ENCODE measurements at regions not wholly inside any gene's neighbourhood (a gene's known extent, or its start where the extent isn't known, plus 50 kb on each side); places are given as distances from the start of the nearest gene placed in this dataset.

DNA sequence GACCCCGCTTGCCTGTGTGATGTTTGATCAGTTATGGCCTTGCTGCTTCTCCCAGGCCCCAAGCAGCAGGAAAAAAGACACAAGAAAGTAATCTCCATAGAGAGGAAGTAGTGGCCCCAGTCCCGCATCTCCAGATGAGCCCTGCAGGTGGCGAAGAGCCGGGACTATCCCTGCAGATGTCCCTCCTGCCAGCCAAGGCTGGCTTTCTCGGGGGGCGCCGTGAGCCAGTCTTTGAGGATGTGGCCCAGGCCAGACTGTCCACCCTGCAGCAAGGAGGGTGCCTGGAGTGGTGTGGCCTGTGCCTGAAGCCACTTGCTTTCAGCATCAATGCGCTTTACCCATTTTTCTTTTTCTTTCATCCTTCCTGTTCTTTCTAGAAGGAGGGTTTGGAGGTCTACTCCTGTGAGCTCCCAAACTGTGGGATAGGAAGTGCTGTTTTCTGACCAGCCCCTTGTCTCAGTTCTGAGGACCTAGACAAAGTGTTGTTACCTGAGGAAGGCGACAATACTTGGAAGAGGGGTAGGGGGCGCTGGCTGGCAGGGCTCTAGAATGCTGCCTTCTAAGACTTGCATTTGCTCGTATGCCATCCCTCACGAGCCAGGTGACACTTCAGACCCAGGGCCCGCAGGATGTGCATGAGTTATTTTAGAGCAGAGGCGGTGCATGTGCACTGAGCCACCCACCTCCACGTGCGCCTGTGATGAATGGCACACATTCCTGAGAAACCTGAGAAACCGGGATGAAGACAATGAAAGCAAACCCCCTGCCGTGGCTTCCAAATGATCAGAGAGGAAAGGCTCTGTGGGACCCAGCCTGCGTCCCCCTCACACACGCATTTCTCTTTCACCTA, 255.8 kb downstream of the FBXO15 start:
- Histone ChIP-seq H3K9me3 (no peaks in the 10 kb centered on the region), H3K27ac (no peak overlapping the region), H3K4me1 (no peaks in the 10 kb centered on the region), H3K27me3 (peaks cover 7% of the 10 kb centered on the region), H3K36me3 (no peaks in the 10 kb centered on the region), H3K4me3 (no peak overlapping the region)
- WGBS, 2 donors (ENCODE audit: low coverage in 1 of 2): 35 to 50% methylated on average over 8 to 10 of the region's 20 CpGs
- ATAC-seq: no peak
- TF ChIP-seq EP300 (IDR thresholded peaks at IDR 0.05) (no peak), POLR2AphosphoS5 (IDR thresholded peaks at IDR 0.05) (no peak), POLR2A (IDR thresholded peaks at IDR 0.05) (no peak)
- TF ChIP-seq, protein P1, sequence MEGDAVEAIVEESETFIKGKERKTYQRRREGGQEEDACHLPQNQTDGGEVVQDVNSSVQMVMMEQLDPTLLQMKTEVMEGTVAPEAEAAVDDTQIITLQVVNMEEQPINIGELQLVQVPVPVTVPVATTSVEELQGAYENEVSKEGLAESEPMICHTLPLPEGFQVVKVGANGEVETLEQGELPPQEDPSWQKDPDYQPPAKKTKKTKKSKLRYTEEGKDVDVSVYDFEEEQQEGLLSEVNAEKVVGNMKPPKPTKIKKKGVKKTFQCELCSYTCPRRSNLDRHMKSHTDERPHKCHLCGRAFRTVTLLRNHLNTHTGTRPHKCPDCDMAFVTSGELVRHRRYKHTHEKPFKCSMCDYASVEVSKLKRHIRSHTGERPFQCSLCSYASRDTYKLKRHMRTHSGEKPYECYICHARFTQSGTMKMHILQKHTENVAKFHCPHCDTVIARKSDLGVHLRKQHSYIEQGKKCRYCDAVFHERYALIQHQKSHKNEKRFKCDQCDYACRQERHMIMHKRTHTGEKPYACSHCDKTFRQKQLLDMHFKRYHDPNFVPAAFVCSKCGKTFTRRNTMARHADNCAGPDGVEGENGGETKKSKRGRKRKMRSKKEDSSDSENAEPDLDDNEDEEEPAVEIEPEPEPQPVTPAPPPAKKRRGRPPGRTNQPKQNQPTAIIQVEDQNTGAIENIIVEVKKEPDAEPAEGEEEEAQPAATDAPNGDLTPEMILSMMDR (IDR thresholded peaks at IDR 0.05): no peak

DNA sequence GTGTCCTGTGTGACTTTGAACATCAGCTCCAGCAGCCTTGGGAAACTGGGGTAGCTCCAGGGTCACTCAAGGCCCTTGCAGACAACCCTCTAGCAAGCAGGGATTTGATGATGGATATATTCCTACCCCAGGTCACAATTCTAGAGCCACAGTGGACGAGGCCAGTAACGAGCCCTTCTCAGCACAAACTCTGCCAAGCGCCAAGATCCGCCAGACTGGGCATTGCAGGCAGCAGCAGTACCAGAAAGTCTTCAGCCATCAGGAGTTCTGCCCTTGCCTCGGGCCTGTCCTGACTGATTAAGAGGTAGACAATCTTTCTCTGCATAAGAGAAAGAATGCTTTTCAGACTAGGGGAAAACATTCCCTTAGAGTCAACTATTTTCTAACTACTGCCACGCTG, 259.1 kb downstream of the FBXO15 start:
- TF ChIP-seq POLR2AphosphoS5 (IDR thresholded peaks at IDR 0.05) (no peak), POLR2A (IDR thresholded peaks at IDR 0.05) (no peak), EP300 (IDR thresholded peaks at IDR 0.05) (no peak)
- TF ChIP-seq, protein P1 (IDR thresholded peaks at IDR 0.05): no peak
- WGBS, 2 donors (ENCODE audit: low coverage in 1 of 2): 67 to 95% methylated on average over 4 to 5 of the region's 6 CpGs
- Histone ChIP-seq H3K27ac (no peak overlapping the region), H3K4me1 (no peaks in the 10 kb centered on the region), H3K36me3 (no peaks in the 10 kb centered on the region), H3K9me3 (no peaks in the 10 kb centered on the region), H3K27me3 (peaks cover 7% of the 10 kb centered on the region), H3K4me3 (no peak overlapping the region)
- ATAC-seq: no peak

DNA sequence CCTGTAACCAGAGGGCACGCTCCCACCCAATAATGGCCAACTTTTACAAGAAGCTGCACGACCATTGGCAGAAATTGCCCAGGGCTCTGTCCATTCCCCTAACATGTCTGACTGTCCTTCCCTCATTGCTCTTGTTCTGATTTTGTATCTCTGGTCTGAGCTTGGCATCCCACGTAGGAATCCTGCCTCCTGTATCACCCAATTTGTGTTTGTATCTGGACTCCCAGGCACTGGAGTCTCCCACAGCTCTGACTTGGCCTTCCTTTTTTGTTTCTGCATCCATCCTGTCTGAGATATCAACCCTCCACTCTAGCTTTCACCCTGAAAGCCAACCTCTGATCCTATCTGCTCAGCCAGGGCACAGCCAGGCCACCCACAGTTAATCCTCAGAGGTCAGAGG, 259.8 kb downstream of the FBXO15 start:
- TF ChIP-seq, protein P1 (IDR thresholded peaks at IDR 0.05): no peak
- TF ChIP-seq POLR2AphosphoS5 (IDR thresholded peaks at IDR 0.05) (no peak), POLR2A (IDR thresholded peaks at IDR 0.05) (no peak), EP300 (IDR thresholded peaks at IDR 0.05) (no peak)
- WGBS, 2 donors (ENCODE audit: low coverage in 1 of 2): 43 to 58% methylated on average over 1 to 3 of the region's 3 CpGs

DNA sequence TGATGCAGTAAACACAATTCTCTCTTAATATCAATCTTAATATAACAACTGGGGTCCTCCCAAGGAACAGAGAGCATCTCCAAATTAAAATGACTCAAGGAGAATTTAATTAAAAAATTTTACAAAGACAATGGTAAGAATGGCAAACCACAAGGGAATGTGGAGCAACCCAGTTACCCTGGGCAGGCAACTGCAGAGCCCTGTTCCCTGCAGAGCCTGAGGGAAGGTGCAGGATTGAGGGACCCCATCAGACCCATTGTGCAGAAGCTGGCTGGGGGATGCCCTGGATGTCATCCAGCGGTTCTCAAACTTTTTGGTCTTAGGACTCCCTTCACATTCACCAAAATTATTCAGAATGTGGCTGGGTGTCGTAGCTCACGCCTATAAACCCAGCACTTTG, 262.8 kb downstream of the FBXO15 start:
- no peak for ATAC-seq
- Histone ChIP-seq H3K27ac (no peak overlapping the region), H3K9me3 (no peaks in the 10 kb centered on the region), H3K27me3 (no peaks in the 10 kb centered on the region), H3K4me3 (no peak overlapping the region), H3K36me3 (no peaks in the 10 kb centered on the region), H3K4me1 (no peaks in the 10 kb centered on the region)
- TF ChIP-seq POLR2A (IDR thresholded peaks at IDR 0.05) (no peak), POLR2AphosphoS5 (IDR thresholded peaks at IDR 0.05) (no peak), EP300 (IDR thresholded peaks at IDR 0.05) (no peak)
- TF ChIP-seq, protein P1 (IDR thresholded peaks at IDR 0.05): no peak
- 100% methylated on average over 3 of the region's 3 CpGs; no CpG with 5 or more reads in 1 of the 2 donors for WGBS, 2 donors (ENCODE audit: low coverage in 1 of 2)

More for the DNA sequence above, 259.8 kb downstream of the FBXO15 start:
- no peak overlapping the region for H3K4me3 ChIP-seq
- no peaks in the 10 kb centered on the region for H3K4me1 ChIP-seq
- no peaks in the 10 kb centered on the region for H3K36me3 ChIP-seq
- H3K27me3 ChIP-seq: peaks cover 7% of the 10 kb centered on the region
- H3K27ac ChIP-seq: no peak overlapping the region
- no peak for ATAC-seq
- H3K9me3 ChIP-seq: no peaks in the 10 kb centered on the region

DNA sequence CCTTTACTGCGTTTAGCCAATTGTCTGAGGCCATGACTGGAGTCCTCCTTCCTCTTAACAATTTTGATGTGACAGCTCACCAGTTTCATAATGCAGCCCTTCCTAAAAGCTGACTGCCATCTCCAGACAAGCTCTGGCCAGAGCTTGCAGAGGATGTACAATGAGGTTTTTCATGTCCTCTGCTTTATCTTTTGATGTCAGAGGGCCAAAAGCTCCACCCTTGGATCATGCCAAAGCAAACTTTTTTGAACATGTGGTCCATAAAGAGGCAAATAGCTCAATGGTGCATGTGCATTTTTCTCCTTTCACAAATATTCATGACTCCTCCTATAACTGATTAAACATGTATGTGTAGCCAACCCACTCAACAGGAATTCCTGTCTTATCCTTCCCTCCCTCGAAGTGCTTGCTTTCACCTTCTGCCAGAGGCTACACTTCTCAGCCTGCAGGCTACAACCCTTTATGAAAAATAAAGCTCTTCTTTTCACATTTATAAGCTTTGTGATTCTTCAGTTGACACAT, 266.2 kb downstream of the FBXO15 start:
- TF ChIP-seq POLR2AphosphoS5 (IDR thresholded peaks at IDR 0.05) (no peak), EP300 (IDR thresholded peaks at IDR 0.05) (no peak), POLR2A (IDR thresholded peaks at IDR 0.05) (no peak)
- TF ChIP-seq, protein P1 (IDR thresholded peaks at IDR 0.05): no peak
- ATAC-seq: no peak
- WGBS, 2 donors (ENCODE audit: low coverage in 1 of 2): 56 to 59% methylated on average over 1 to 2 of the region's 2 CpGs
- Histone ChIP-seq H3K4me3 (no peak overlapping the region), H3K27ac (no peak overlapping the region), H3K27me3 (no peaks in the 10 kb centered on the region), H3K36me3 (no peaks in the 10 kb centered on the region), H3K9me3 (no peaks in the 10 kb centered on the region), H3K4me1 (no peaks in the 10 kb centered on the region)

All from gastroesophageal sphincter (tissue), 4 donors.